GM23338 (cell line): ENCODE measurements at regions not wholly inside any gene's neighbourhood (a gene's known extent, or its start where the extent isn't known, plus 50 kb on each side); places are given as distances from the start of the nearest gene placed in this dataset.

ENCODE experiments used
- CTCF ChIP-seq, 2 experiments: fragments of 200-600 bp in 1 of 2; sonication (generic) in 1 of 2; conservative IDR thresholded peaks; 2 replicates each; pipeline versions ENCODE4 v1.5.1 to v1.6.1; 2016 to 2017; ENCODE audit warnings: antibody characterized with exemption in 2 of 2, low read depth in 2 of 2, mild to moderate bottlenecking in 2 of 2, moderate library complexity in 1 of 2
- EZH2 ChIP-seq: fragments of 200-600 bp; sonication (generic); IDR thresholded peaks from one replicate; pipeline ENCODE4 v1.8.0; 2017; ENCODE audit warnings: antibody characterized with exemption, mild to moderate bottlenecking, low read depth; ENCODE audit not compliant: unreplicated experiment
- EZH2phosphoT487 ChIP-seq: fragments of 200-600 bp; sonication (generic); IDR thresholded peaks from one replicate; pipeline ENCODE4 v1.8.1; 2018; ENCODE audit warnings: antibody characterized with exemption; ENCODE audit not compliant: unreplicated experiment
- POLR2AphosphoS5 ChIP-seq: IDR thresholded peaks from 2 replicates; pipeline ENCODE4 v1.6.1; 2016; ENCODE audit warnings: antibody characterized with exemption, low read depth
- REST ChIP-seq: IDR thresholded peaks from one replicate; pipeline ENCODE4 v1.6.1; 2018; ENCODE audit warnings: antibody characterized with exemption; ENCODE audit not compliant: unreplicated experiment
- ZNF114 ChIP-seq: fragments of 250-450 bp; sonication (Bioruptor Pico); IDR thresholded peaks from 2 replicates; pipeline ENCODE4 v1.5.0; 2020; ENCODE audit warnings: mild to moderate bottlenecking, moderate library complexity
- TF ChIP-seq, protein P1 (sequence below): IDR thresholded peaks from 2 replicates; pipeline ENCODE4 v1.6.1; 2016; ENCODE audit warnings: antibody characterized with exemption

GRCh38 chr2:236939721-236940231, 145.9 kb upstream of the COPS8 start:
- TF ChIP-seq CTCF (conservative IDR thresholded peaks at IDR 0.05; ENCODE audit: low read depth in 2 of 2) (no peak), EZH2 (no peak), POLR2AphosphoS5 (no peak), EZH2phosphoT487 (no peak), REST (no peak), ZNF114 (CRISPR knock-in tag) (no peak)
- TF ChIP-seq, protein P1, sequence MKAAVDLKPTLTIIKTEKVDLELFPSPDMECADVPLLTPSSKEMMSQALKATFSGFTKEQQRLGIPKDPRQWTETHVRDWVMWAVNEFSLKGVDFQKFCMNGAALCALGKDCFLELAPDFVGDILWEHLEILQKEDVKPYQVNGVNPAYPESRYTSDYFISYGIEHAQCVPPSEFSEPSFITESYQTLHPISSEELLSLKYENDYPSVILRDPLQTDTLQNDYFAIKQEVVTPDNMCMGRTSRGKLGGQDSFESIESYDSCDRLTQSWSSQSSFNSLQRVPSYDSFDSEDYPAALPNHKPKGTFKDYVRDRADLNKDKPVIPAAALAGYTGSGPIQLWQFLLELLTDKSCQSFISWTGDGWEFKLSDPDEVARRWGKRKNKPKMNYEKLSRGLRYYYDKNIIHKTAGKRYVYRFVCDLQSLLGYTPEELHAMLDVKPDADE, result no peak
